ENCODE measurements at regions not wholly inside any gene's neighbourhood (a gene's known extent, or its start where the extent isn't known, plus 50 kb on each side); places are given as distances from the start of the nearest gene placed in this dataset.

- TF ChIP-seq SALL2 (tag by site-specific recombination; IDR thresholded peaks at IDR 0.05; ENCODE audit: borderline replicate concordance): no peak
- TF ChIP-seq, protein P1, sequence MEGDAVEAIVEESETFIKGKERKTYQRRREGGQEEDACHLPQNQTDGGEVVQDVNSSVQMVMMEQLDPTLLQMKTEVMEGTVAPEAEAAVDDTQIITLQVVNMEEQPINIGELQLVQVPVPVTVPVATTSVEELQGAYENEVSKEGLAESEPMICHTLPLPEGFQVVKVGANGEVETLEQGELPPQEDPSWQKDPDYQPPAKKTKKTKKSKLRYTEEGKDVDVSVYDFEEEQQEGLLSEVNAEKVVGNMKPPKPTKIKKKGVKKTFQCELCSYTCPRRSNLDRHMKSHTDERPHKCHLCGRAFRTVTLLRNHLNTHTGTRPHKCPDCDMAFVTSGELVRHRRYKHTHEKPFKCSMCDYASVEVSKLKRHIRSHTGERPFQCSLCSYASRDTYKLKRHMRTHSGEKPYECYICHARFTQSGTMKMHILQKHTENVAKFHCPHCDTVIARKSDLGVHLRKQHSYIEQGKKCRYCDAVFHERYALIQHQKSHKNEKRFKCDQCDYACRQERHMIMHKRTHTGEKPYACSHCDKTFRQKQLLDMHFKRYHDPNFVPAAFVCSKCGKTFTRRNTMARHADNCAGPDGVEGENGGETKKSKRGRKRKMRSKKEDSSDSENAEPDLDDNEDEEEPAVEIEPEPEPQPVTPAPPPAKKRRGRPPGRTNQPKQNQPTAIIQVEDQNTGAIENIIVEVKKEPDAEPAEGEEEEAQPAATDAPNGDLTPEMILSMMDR (tag by site-specific recombination; IDR thresholded peaks at IDR 0.05): no peak
- TF ChIP-seq, protein P2, sequence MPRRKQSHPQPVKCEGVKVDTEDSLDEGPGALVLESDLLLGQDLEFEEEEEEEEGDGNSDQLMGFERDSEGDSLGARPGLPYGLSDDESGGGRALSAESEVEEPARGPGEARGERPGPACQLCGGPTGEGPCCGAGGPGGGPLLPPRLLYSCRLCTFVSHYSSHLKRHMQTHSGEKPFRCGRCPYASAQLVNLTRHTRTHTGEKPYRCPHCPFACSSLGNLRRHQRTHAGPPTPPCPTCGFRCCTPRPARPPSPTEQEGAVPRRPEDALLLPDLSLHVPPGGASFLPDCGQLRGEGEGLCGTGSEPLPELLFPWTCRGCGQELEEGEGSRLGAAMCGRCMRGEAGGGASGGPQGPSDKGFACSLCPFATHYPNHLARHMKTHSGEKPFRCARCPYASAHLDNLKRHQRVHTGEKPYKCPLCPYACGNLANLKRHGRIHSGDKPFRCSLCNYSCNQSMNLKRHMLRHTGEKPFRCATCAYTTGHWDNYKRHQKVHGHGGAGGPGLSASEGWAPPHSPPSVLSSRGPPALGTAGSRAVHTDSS (tag by site-specific recombination; IDR thresholded peaks at IDR 0.05): no peak
- TF ChIP-seq GLI4 (tag by site-specific recombination; IDR thresholded peaks at IDR 0.05): no peak
- TF ChIP-seq, protein P3, sequence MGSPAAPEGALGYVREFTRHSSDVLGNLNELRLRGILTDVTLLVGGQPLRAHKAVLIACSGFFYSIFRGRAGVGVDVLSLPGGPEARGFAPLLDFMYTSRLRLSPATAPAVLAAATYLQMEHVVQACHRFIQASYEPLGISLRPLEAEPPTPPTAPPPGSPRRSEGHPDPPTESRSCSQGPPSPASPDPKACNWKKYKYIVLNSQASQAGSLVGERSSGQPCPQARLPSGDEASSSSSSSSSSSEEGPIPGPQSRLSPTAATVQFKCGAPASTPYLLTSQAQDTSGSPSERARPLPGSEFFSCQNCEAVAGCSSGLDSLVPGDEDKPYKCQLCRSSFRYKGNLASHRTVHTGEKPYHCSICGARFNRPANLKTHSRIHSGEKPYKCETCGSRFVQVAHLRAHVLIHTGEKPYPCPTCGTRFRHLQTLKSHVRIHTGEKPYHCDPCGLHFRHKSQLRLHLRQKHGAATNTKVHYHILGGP (tag by site-specific recombination; IDR thresholded peaks at IDR 0.05): no peak
- TF ChIP-seq KLF8 (tag by site-specific recombination; IDR thresholded peaks at IDR 0.05): no peak
- TF ChIP-seq ZXDB (tag by site-specific recombination; IDR thresholded peaks at IDR 0.05): no peak
- TF ChIP-seq PRDM4 (tag by site-specific recombination; IDR thresholded peaks at IDR 0.05): no peak
These were observed 121.7 kb upstream of the CAND1 start for GRCh38 chr12:67147447-67147846.
